Gastroesophageal sphincter (tissue), 3 donors: ENCODE measurements at regions not wholly inside any gene's neighbourhood (a gene's known extent, or its start where the extent isn't known, plus 50 kb on each side); places are given as distances from the start of the nearest gene placed in this dataset.

Experiments
- EP300 ChIP-seq: sonication (generic); formaldehyde crosslinking; IDR thresholded peaks from one replicate; pipeline ENCODE4 v1.6.1; 2017; ENCODE audit warnings: antibody characterized with exemption, mild to moderate bottlenecking
- TF ChIP-seq, protein P1 (sequence below), 4 experiments: fragments of 200-600 bp in 2 of 4; fragments of 450-650 bp in 2 of 4; sonication (generic) in 1 of 4; IDR thresholded peaks; one replicate each; pipeline ENCODE4 v1.5.1; 2017 to 2019; ENCODE audit warnings: antibody characterized with exemption in 4 of 4, mild to moderate bottlenecking in 2 of 4, moderate library complexity in 2 of 4

DNA sequence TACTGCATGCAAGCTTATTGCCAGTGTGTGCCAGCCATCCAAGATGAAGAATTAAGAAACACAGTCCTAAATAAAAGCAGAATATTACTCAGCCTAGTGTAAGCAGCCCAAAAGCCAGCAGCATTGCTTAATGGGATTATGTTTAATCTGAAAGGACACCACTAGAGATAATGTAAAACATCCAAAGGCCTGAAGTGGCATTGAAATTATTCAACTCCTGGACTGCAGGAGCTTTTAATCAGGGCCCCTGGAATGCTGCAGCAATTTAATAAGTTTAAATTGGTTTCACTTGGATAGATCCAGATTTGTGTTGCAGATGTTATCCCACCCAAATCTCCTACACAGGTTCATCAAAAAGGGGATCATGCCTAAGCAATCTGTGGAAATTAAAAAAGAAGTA, 193.0 kb downstream of the C12orf50 start:
- TF ChIP-seq EP300 = no peak
- TF ChIP-seq, protein P1, sequence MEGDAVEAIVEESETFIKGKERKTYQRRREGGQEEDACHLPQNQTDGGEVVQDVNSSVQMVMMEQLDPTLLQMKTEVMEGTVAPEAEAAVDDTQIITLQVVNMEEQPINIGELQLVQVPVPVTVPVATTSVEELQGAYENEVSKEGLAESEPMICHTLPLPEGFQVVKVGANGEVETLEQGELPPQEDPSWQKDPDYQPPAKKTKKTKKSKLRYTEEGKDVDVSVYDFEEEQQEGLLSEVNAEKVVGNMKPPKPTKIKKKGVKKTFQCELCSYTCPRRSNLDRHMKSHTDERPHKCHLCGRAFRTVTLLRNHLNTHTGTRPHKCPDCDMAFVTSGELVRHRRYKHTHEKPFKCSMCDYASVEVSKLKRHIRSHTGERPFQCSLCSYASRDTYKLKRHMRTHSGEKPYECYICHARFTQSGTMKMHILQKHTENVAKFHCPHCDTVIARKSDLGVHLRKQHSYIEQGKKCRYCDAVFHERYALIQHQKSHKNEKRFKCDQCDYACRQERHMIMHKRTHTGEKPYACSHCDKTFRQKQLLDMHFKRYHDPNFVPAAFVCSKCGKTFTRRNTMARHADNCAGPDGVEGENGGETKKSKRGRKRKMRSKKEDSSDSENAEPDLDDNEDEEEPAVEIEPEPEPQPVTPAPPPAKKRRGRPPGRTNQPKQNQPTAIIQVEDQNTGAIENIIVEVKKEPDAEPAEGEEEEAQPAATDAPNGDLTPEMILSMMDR (IDR thresholded peaks at IDR 0.05) = no peak
